ENCODE measurements at regions not wholly inside any gene's neighbourhood (a gene's known extent, or its start where the extent isn't known, plus 50 kb on each side); places are given as distances from the start of the nearest gene placed in this dataset.
"Not testable (repeated sequence)": the region's sequence is repeated elsewhere in the genome, so short reads cannot be mapped to it uniquely, and the experiment has no call there.

- ATAC-seq: no peak
These were observed 447.5 kb downstream of the BUD13 start for GRCh38 chr11:116325247-116325646.

GRCh38 chr11:116324077-116324476 lies 448.7 kb downstream of the BUD13 start:
- DNase-seq (ENCODE audit: low read depth in 1 of 2, low spot score in 1 of 2); POLR2A ChIA-PET; H3K4me3 ChIP-seq; ATAC-seq; H3K9me3 ChIP-seq; H3K4me1 ChIP-seq; FAIRE-seq; H3K4me2 ChIP-seq; H3K27ac ChIP-seq: not testable (repeated sequence)
- CTCF ChIA-PET: interaction anchor here (0.9 kb wide), 1 partner anchor 41 kb away, joined by 3 read pairs; no protein-coding TSS in a partner anchor
- WGBS (ENCODE audit: missing lambda C conversion rate): 46% methylated on average over 6 of the region's 6 CpGs

More at GRCh38 chr11:116325247-116325646, 447.5 kb downstream of the BUD13 start:
- H3K9me3 ChIP-seq: no peaks in the 10 kb centered on the region
- no peak overlapping the region for H3K4me2 ChIP-seq
- no peak overlapping the region for H3K27ac ChIP-seq
- CTCF ChIA-PET: no interaction called here
- no peak overlapping the region for H3K4me3 ChIP-seq
- FAIRE-seq: no peak
- TF ChIP-seq CBX8 (IDR thresholded peaks at IDR 0.05) (no peak), MYC (IDR thresholded peaks at IDR 0.05; ENCODE audit: borderline replicate concordance, low read length) (no peak), USF2 (IDR thresholded peaks at IDR 0.05) (no peak), EHMT2 (IDR thresholded peaks at IDR 0.05; ENCODE audit: low read depth) (no peak), JUNB (IDR thresholded peaks at IDR 0.05) (no peak), ZC3H11A (IDR thresholded peaks at IDR 0.05) (no peak), TP53 (CRISPR knock-in tag; IDR thresholded peaks at IDR 0.05) (no peak), KDM1A (IDR thresholded peaks at IDR 0.05; ENCODE audit: low read depth) (no peak), HES2 (IDR thresholded peaks at IDR 0.05) (no peak), GATA3 (IDR thresholded peaks at IDR 0.05; ENCODE audit: borderline replicate concordance) (no peak), JUN (IDR thresholded peaks at IDR 0.05) (no peak), BHLHE40 (IDR thresholded peaks at IDR 0.05; ENCODE audit: low read depth, low read length) (no peak), HDAC2 (IDR thresholded peaks at IDR 0.05) (no peak), NFE2L2 (conservative IDR thresholded peaks at IDR 0.05; ENCODE audit: low read length) (no peak), CEBPB (IDR thresholded peaks at IDR 0.05) (no peak)
- no peak for DNase-seq (ENCODE audit: low read depth in 1 of 2, low spot score in 1 of 2)
- POLR2A ChIA-PET: no interaction called here
- WGBS (ENCODE audit: missing lambda C conversion rate): 0% methylated on average over 3 of the region's 3 CpGs
- no peaks in the 10 kb centered on the region for H3K4me1 ChIP-seq

- no peak overlapping the region for H3K4me3 ChIP-seq
- H3K4me1 ChIP-seq: no peaks in the 10 kb centered on the region
- DNase-seq (ENCODE audit: low read depth in 1 of 2, low spot score in 1 of 2) (no peak), FAIRE-seq (no peak), ATAC-seq (no peak)
- TF ChIP-seq ZC3H11A (IDR thresholded peaks at IDR 0.05) (no peak), SREBF2 (IDR thresholded peaks at IDR 0.05) (no peak), BHLHE40 (IDR thresholded peaks at IDR 0.05; ENCODE audit: low read depth, low read length) (no peak), HOXB5 (CRISPR knock-in tag; IDR thresholded peaks at IDR 0.05) (no peak), EP300 (IDR thresholded peaks at IDR 0.05) (no peak), ESRRA (IDR thresholded peaks at IDR 0.05; ENCODE audit: borderline replicate concordance, low read length) (no peak), HEYL (CRISPR knock-in tag; IDR thresholded peaks at IDR 0.05) (no peak), RNF2 (IDR thresholded peaks at IDR 0.05; ENCODE audit: borderline replicate concordance, low read depth) (no peak), PBX3 (IDR thresholded peaks at IDR 0.05) (no peak), KDM1A (IDR thresholded peaks at IDR 0.05; ENCODE audit: low read depth) (no peak), EHF (CRISPR knock-in tag; IDR thresholded peaks at IDR 0.05) (no peak), POLR2A (IDR thresholded peaks at IDR 0.05; ENCODE audit: low read length) (no peak), NR3C1 (IDR thresholded peaks at IDR 0.05) (no peak), CTCF (IDR thresholded peaks at IDR 0.05) (no peak), RARB (CRISPR knock-in tag; IDR thresholded peaks at IDR 0.05) (no peak), CEBPB (IDR thresholded peaks at IDR 0.05) (no peak), RCOR1 (IDR thresholded peaks at IDR 0.05; ENCODE audit: low read depth, low read length) (no peak), JUNB (IDR thresholded peaks at IDR 0.05) (no peak), HDAC2 (IDR thresholded peaks at IDR 0.05) (no peak)
- H3K9me3 ChIP-seq: no peaks in the 10 kb centered on the region
- H3K27ac ChIP-seq: no peak overlapping the region
- no peak overlapping the region for H3K4me2 ChIP-seq
- CTCF ChIA-PET: no interaction called here
- WGBS (ENCODE audit: missing lambda C conversion rate): 13% methylated on average over 3 of the region's 3 CpGs
- POLR2A ChIA-PET: no interaction called here
These were observed 455.6 kb downstream of the BUD13 start for GRCh38 chr11:116317212-116317611.
